ENCODE measurements at regions not wholly inside any gene's neighbourhood (a gene's known extent, or its start where the extent isn't known, plus 50 kb on each side); places are given as distances from the start of the nearest gene placed in this dataset.
A peak's percentile ranks its signal among the peaks of the same experiment; 100 is the strongest.

DNA sequence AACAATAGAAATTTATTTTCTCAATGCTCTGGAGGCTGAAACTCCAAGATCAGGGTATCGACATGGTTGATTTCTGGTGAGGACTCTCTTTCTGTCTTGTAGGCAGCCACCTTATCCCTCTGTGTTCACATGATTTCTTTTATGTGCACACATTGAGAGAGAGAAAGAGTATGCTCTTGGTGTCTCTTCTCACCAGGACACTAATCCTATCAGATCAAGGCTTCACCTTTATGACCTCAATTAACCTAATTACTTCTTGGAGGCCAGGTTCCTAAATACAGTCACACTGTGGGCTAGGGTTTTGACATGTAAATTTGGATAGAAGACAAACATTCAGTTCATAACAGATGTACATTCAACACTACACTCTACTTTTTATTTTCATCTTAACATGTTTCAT lies 1094.2 kb upstream of the ADGRL2 start:
- FAIRE-seq, result no peak

DNA sequence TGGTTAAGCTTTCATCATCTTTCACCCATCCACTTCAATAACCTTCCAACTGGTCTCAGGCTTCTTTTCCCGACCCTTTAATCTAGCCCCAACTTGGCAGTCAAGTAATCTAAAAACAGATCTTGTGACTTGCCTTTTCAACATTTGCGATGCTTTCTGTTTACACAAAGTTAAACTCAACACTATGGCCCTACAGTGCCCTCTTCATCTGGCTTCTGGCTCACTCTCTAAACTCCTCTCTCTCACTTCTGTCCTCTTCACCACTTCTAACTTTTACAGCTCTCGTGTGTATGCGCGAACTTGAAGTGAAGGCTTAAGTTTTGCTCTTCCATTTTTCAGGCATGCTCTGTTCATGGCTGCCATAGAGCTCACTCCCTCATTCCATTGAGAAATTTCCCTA lies 1122.3 kb upstream of the ADGRL2 start:
- no peak for FAIRE-seq

DNA sequence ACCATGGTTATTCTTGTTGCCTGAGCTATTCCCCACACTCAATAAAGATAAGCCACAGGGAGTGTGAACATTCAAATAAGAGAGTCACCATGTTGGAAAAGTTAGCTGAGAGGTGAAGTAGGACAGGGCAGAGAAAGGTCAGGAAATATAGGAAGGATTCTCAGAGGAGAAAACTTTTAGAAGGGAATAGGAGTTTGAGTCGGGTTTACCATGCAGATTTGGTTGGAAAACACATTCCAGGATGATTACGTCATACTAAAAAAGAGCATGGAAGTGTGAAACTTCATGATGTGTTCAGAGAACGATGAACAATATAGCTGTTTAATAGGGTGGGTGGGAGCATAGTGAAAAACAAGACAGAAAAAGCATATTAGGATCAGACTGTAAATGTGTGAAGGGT lies 1125.3 kb upstream of the ADGRL2 start:
- no peak for FAIRE-seq

DNA sequence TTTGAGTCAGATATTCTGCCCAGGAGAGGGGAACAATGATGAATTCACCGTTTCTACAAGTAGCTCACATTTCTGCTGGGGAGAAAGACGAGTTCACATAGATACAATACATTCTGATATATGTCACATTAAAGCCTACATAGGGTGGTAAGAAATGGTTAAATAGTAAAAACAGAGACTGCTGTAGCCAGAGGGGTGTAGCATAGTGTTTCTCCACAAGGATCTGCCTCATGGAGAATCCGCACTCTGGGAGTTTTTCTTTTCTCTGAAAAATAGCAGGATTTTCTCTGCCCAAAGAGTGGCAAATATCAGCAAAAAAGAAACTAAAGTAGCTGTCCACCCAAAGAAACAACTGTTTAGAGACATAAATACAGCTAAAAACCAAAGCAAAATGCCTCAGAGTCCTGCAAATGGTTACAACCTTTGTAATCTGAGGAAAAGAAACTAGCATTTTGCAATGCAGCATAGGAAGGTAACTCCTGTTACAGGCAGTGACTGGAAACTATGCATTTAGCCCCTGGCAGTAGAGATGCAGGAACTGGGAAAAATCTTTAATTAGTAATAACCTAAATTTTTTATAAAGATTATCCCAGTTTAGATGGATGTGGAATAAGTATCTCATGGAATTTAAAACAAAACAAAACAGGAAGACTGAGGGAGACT lies 1126.7 kb upstream of the ADGRL2 start:
- FAIRE-seq, result no peak

DNA sequence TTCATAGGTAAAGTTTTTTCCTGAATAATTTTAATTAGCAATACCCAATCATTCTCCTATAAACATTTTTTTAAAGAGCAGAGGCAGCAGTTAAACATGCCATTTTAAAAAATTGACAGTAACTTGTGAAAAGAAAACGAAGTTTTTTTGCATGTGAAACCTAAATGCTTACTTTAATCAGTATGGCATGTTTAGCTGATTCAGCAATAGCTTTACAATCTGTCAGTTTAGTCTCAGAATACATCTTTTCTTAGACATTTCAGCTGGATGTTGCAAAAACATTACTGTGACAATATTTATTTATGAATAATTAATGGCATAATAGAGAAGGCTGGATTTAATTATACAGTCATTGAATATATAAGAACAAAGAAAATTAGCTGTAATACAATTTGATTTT lies 1132.4 kb upstream of the ADGRL2 start:
- FAIRE-seq, result no peak

DNA sequence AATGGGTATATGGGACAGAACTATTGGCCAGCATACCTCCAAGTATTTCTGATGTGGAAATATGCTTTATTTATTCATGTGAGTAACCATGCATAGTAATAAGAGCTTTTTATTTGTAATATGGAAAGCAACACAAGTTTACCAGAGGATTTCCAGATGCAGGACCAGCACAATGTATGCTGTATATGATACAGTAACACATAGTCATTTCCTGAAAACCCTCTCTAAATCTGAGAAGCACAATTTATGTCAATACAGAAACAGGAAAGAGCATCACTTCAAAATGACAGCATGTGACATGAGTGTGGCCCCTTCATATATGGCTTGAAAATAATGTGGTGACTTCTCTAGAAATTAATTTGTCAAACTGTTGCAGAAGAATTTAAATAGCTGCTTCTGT lies 1134.7 kb upstream of the ADGRL2 start:
- no peak for FAIRE-seq

DNA sequence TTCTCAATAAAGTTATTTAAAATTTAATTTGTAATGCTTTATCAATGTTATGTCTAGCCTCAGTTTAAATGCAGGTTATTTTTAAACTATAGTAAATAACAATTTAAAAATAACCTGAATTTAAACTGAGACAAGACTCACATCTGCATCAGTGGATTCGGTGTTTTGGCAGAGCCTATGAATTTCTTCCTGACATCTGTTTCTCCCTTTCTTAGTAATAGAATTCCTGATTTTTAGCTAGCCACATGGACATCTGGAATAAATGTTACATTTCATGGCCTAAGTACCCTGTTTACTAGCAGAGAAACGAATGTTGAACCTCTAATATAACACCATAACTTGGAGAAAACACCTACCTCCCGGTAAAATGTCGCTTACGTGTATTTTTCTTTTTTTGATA lies 1141.6 kb upstream of the ADGRL2 start:
- FAIRE-seq, result peak; percentile 96

DNA sequence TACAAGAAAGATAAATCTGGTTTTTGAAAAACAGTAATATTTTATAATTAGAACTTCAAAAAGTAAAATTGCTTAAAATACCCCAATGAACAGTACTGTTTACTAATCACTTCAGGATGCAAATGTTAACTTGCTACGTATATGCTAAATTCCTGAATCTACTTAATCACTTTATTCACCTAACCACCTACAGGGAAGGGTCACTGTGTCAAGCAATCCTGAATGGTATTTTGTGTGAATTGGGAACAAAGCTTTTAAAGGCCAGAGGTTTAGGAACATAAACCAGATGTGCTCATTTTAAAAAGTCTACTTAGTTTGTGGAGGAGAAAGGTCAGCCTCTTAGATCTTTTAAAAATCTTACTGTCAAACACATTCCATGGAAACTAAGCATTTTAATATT lies 1143.0 kb upstream of the ADGRL2 start:
- FAIRE-seq, result peak; percentile 98

DNA sequence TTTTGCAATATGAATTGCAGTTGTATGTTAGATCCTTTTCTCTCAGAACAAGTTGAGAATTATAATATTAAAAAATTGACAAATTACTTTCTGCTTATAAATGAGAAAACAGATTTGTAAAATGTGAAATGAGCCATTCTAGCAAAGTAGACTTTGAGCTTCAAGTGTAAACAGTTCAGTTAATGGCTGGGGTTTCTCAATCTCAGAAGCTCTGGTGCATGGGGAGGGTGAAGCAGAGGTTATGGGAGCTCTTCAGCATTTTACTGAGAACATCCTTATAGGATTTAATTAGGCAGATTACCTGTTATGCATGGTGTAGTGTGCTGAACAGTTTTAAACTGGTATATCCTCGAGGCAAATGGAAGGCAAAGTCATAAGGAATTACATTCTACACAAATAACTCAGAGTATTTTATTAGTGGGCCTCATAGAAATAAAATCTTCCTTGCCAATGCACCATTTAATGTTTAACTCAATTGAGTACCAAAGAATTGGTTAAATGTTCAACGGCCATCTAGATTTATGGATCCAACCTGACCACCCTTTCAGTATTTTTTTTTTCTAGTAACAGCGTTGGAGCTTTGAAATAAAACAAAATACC lies 1143.6 kb upstream of the ADGRL2 start:
- no peak for FAIRE-seq

DNA sequence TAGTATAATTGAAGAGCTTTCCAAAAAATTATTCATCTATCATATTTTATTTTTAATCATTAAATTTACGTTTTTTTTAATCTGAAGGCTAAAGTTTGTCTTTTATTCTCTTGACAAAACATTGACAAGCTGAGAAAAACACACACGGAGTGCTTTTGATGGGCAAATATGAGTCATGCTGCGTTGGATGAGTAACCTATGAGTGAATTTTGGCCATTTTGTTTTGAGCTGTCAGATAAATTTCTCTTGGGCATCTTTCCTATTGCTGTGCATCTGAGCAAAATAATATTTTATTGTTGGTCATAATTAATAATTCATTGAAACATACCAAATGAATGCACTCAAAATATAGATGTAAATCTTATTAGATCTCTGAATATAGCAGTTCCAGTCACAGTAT lies 1144.1 kb upstream of the ADGRL2 start:
- no peak for FAIRE-seq

DNA sequence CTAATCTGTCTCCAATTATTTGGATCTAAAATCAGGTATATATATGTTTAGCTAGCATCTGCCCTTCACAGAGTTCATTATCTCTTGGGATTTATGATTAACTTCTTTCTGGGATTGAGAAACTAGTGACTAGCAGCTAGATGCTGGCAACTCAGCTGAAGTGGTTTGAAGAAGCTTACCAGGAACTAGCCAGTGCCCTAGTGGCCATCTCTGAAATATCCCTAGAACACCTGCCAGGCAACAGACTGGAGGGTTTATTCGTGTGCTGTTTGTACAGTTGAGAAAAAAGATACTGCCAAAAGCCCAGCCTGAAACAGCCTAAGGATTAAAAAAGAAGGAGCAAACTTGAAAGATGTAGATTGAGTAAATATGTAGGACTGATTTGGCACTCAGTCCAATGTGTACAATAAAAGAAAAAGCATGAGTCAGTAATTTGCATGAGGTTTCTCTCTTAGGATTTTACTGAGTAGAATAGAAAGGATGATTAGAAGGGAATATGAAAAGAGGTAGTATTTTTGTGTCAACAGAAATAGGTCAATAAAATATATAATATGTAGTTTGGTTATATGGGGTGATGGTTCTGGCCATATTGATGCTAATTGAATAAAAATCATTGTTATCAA lies 1144.6 kb upstream of the ADGRL2 start:
- FAIRE-seq, result no peak

DNA sequence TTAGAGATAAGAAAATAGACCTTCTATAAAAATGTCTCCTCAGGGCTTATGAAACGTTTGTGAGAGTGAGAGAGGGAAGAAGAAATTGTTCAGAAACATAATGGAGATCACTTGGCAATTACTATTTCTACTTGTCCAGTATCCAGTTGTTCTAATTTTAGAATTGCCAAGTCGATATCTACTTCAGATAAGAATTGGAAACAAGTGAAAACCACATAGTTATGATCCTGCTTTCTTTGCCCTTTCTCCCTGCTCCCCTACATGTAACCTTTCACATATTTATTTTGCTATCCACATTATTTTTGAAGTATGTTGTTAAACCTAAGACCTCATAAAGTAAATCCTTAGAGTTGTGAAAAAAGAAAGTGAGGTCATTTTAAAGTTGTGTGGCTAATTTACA lies 1154.7 kb upstream of the ADGRL2 start:
- FAIRE-seq, result peak; percentile 29

DNA sequence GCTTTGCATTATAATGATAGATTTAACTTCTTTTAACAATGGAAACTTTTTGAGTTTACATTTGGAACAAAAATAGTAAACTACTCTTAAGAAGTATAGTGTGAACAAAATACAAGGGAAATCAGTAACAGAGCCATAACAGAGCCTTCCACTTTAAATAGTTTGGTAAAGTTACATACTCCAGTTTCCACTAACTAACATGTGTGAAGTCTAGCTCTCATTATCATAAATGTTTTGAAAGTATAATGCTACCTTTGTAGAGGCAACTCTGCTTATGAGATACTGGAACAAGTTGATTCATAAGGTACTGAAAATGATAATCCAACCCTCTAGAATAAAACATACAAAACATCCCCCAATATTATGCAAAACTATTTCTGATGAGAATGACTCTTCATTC lies 1155.1 kb upstream of the ADGRL2 start:
- FAIRE-seq, result no peak

DNA sequence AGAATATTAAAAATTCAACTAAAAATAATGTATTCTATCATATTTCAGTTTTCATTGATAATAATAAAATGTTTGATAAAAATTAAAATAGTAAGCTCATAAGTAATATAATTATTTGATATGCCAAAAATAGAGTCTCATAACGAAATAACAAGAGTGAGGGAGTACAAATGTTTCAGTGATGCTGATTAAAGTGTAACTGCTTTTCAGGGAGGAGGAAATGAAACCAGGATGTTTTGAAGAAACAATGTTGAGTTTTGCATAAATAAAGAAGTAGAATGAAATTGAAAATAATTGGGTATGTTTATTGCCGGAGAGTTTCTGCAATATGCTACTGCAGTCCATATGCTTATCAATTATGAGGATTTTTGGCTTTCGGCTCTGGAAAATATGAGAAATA lies 1159.8 kb upstream of the ADGRL2 start:
- FAIRE-seq, result peak; percentile 95

DNA sequence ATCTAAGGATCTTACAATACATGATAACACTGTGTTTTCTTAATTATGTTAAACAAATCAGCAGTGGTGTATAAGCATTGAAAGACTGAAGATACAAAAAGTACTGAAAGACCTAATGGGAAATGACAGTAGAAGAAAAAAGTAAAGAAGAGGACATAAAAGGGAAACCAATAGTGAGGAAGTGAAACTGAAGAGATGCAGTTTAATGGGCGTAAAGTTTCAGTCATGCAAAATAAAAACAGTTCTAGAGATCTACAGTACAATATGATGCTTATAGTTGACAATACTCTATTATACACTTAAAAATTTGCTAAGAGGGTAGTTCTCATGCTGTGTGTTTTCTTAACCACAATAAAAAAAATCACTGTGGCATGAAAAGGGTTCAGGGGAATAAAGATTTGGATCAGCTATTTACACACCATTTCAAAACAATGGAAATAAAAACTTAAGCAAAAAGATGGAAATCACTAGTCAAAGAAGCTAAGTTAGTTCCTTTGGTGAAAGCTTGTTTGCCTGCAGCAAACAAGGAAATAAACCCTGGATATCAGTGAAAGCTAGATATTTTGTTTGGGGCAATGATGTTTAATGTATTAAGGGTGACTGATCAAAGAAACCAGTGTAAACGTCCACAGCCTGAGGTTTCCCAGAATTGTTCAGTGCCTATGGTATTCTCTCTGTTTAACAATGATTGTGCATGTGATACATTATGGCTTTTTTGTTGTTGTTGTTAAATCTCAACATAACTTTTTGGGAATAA lies 1160.8 kb upstream of the ADGRL2 start:
- FAIRE-seq, result peak; percentile 87

DNA sequence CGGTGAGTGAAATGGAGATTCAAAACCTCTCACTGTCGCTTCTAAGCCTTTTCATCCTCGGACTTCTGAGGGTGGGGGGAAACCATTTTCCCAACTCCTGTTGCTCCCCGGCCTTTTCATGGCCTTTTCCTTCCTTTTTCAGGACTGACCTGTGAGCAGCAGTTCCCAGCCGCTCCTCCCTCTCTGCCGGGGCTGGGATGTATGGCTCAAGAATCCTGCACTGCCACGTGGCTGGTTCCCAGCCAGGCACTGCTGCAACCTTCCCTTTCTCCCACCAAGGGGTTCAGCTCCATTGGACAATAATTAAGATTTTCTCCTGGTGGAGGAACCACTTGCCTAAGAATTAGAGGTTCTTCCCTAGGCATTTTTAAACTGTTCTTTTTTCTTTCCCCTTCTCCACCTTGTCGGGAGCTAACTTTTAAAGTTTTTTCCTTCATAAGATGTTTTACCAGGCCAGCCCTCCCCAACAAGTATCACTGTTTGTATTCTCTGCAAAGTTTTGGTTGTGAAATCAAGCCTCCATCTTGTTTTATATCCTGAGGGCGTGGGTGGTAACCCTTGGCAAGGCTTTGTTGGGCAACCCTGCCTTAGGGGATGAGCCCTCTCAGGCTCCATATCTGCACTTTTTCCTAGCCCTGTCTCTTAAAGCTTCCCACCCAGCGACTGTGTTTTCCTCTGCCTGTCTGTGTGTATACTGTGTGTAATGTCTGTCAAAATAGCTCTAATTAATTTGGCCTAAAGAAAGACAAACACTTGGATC lies 1166.6 kb upstream of the ADGRL2 start:
- no peak for FAIRE-seq

DNA sequence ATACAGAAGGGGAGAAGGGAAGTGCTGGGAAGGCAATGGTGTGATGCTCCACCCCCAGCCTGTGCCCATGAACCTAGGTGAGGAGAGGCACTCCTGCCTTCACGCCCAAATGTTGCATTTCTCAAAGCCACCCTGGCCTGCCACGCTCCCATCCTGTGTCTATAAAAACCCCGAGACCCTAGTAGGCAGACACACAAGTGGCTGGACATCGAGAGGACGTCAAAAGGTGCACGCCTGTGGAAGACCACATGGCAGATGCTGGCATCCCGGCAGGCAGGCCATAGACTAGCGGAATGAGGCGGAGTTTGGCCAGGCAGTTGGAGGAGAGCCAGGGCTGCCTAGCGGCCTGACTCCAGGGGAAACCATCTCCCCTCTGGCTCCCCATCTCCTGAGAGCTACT lies 1168.5 kb upstream of the ADGRL2 start:
- no peak for FAIRE-seq

DNA sequence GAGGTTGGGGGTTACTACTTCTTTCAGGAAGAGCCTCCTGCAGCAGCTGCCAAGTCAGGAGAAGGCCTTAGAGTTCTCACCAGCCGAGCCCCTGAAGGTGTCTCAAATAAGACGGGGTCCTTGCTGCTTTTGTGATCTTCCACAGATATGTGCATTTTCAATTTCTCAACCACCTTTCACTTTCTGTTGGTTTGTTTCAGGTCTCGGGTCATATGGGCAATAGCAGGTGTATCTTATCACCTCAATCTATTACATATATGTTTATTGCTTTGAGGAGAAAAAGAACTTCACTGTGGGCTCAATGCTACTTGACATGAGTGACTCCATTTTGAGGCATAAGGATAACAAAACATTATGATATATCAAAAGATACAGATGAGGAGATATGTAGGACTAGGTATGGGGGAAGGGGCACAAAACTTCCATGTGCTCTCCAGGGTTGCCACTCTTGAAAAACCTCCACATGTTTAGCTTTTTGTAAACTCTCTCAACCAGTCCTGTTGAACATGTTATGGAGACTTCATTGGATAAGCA lies 1171.4 kb upstream of the ADGRL2 start:
- no peak for FAIRE-seq

DNA sequence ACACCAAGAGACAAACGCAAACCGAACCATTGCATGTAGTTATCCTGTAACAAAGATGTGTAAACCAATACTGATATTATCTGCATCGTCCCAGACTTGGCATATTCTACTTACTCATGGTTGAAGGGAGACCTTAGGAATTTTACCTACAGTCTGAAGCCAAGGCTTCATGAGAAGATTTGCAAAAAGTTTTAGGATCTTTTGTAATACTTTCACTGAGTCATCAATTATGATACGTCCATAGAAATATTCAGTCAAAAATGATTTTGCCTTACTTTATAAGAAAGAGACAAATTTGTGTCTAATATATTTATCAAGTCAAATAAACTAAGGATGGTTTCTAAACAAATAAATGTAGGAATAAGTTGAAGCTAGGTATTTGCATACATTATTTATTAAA lies 1176.1 kb upstream of the ADGRL2 start:
- no peak for FAIRE-seq

DNA sequence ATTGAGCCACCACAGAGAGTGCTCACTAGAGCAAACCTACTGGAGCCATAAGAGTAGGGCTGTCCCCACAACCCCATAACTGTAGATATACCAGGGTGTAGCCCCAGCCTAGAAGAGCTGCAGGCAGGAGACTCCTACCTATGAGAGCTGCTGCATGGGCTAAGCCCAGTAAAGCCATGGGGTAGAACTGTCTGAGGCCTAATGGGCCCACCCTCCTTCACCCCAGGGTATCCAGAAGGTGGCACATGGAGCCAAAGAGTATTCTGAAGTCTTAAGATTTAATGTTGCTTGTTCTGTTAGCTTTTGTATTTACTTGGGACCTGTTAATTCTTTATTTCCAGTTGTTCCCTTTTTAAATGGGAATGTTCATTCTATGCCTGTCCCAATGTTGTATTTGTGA lies 1193.7 kb upstream of the ADGRL2 start:
- FAIRE-seq, result no peak

DNA sequence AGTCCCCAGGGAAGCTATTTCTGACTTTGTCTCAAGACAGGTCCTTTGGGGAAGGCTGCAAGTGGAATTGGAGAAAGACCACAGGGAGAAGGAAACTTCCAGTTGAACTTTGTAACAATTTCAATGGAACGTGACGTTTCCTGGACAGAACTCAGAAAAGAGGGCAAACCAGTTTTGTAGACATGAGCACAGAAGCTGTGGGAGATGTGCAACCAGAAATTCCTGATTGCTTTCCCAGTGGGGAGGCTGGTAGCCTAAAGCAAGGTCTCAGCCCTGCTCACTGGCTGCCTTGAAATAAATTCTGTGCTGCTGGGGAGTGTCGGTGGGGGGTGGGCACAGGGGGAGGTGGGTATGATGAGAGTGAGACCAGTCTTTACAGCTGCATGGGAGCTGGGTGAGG lies 1206.7 kb upstream of the ADGRL2 start:
- FAIRE-seq, result no peak

DNA sequence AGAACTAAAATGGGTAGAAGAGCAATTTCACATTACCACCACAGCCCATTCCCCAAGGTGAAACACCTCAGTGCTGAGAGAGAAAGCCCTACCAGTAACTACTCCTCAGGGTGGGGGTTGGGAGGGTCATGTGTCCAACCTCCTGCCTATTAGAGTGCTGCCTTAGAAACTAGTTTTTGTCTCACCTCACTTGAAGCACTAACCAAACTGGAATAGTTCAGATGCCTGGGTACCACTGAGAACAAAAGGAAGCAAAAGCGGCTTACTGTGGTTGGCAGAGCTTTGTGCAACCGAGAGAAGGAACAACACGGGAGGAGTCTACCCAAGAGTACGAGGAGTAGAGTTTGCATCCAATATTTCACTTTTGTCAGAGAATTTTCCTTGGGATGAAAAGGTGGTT lies 1207.5 kb upstream of the ADGRL2 start:
- FAIRE-seq, result no peak

DNA sequence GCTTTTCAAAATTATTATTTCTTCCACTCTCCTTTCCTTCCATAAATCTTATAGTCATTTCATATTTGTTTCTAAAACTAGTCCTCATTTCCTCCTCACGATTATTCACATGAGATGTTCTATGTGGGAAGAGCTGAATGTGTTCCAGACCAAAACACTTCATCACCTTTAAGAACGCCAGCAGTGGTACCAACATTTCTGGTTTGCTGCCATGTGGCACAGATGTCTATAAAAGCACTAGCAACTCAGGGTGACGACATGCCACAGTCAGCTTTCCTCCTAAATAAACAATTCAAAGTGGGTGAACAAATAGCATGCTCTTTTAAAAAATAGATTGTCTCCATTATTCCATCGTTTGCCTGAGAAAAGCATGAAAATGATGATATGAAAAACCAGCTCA lies 1217.8 kb upstream of the ADGRL2 start:
- no peak for FAIRE-seq

Data from endometrium (tissue), 2 donors.